Mesenchymal stem cell (in vitro differentiated cells and primary cell): ENCODE measurements at regions not wholly inside any gene's neighbourhood (a gene's known extent, or its start where the extent isn't known, plus 50 kb on each side); places are given as distances from the start of the nearest gene placed in this dataset.

Source experiments
- DNase-seq: peaks from one replicate; pipeline ENCODE4 v3.0.0-alpha.2; 2013
- H2AFZ ChIP-seq: one replicate; pipeline ENCODE4 v1.6.1; 2013; ENCODE audit warnings: low read depth, mild to moderate bottlenecking, control low read depth, inconsistent platforms, low read length, moderate library complexity
- H2AK5ac ChIP-seq: 2 replicates; pipeline ENCODE4 v1.6.1; 2013; ENCODE audit warnings: low read length, moderate library complexity, mild to moderate bottlenecking, inconsistent platforms; ENCODE audit not compliant: severe bottlenecking
- H2BK120ac ChIP-seq: one replicate; pipeline ENCODE4 v1.6.1; 2013; ENCODE audit warnings: low read depth, mild to moderate bottlenecking, inconsistent platforms, low read length, moderate library complexity
- H2BK12ac ChIP-seq, 2 experiments: one replicate each; pipeline ENCODE4 v1.6.1; 2013; ENCODE audit warnings: inconsistent platforms in 2 of 2, low read length in 2 of 2, mild to moderate bottlenecking in 2 of 2, moderate library complexity in 2 of 2, control low read depth in 1 of 2
- H2BK15ac ChIP-seq: one replicate; pipeline ENCODE4 v1.6.1; 2013; ENCODE audit warnings: mild to moderate bottlenecking, low read depth, inconsistent platforms; ENCODE audit not compliant: poor library complexity, severe bottlenecking
- H2BK5ac ChIP-seq: 2 replicates; pipeline ENCODE4 v1.6.1; 2013; ENCODE audit warnings: low read depth, mild to moderate bottlenecking, low read length, control low read depth, inconsistent platforms; ENCODE audit not compliant: poor library complexity, severe bottlenecking
- H3K14ac ChIP-seq, 2 experiments: one replicate each; pipeline ENCODE4 v1.6.1; 2013; ENCODE audit warnings: inconsistent platforms in 2 of 2, low read length in 2 of 2, control low read depth in 1 of 2, mild to moderate bottlenecking in 1 of 2, moderate library complexity in 1 of 2
- H3K18ac ChIP-seq, 2 experiments: one replicate each; pipeline ENCODE4 v1.6.1; 2013; ENCODE audit warnings: inconsistent platforms in 2 of 2, low read length in 2 of 2, control low read depth in 1 of 2, low read depth in 1 of 2, mild to moderate bottlenecking in 1 of 2
- H3K23ac ChIP-seq, 2 experiments: one replicate each; pipeline ENCODE4 v1.6.1; 2013; ENCODE audit warnings: inconsistent platforms in 2 of 2, low read length in 2 of 2, mild to moderate bottlenecking in 2 of 2, moderate library complexity in 2 of 2, control low read depth in 1 of 2
- H3K27ac ChIP-seq: 2 replicates; pipeline ENCODE4 v1.5.1; 2013; ENCODE audit warnings: mild to moderate bottlenecking, moderate library complexity, low read length, control low read depth, inconsistent platforms; ENCODE audit not compliant: poor library complexity, severe bottlenecking
- H3K27me3 ChIP-seq, 2 experiments: 2 replicates each; pipeline versions ENCODE4 v1.6.1 to v1.7.0; 2013; ENCODE audit warnings: low read length in 2 of 2, mild to moderate bottlenecking in 2 of 2, moderate library complexity in 2 of 2, control low read depth in 1 of 2, inconsistent platforms in 1 of 2; ENCODE audit not compliant: control insufficient read depth in 1 of 2, insufficient read depth in 1 of 2
- H3K36me3 ChIP-seq, 2 experiments: 2 replicates each; pipeline versions ENCODE4 v1.6.1 to v1.7.0; 2013; ENCODE audit warnings: low read length in 2 of 2, control low read depth in 1 of 2, inconsistent platforms in 1 of 2, low read depth in 1 of 2, mild to moderate bottlenecking in 1 of 2; ENCODE audit not compliant: insufficient read depth in 2 of 2, control insufficient read depth in 1 of 2
- H3K4ac ChIP-seq, 2 experiments: one replicate each; pipeline ENCODE4 v1.6.1; 2013; ENCODE audit warnings: inconsistent platforms in 2 of 2, low read length in 2 of 2, mild to moderate bottlenecking in 2 of 2, moderate library complexity in 2 of 2, control low read depth in 1 of 2, low read depth in 1 of 2
- H3K4me1 ChIP-seq: 2 replicates; pipeline ENCODE4 v1.6.1; 2013; ENCODE audit warnings: low read depth, low read length, control low read depth; ENCODE audit not compliant: control insufficient read depth, insufficient read depth
- H3K4me2 ChIP-seq: 2 replicates; pipeline ENCODE4 v1.6.1; 2013; ENCODE audit warnings: low read length, mild to moderate bottlenecking, inconsistent platforms; ENCODE audit not compliant: poor library complexity, severe bottlenecking
- H3K4me3 ChIP-seq, 2 experiments: 2 replicates each; pipeline versions ENCODE4 v1.5.1 to v1.7.0; 2013; ENCODE audit warnings: low read length in 2 of 2, mild to moderate bottlenecking in 2 of 2, control low read depth in 1 of 2, low read depth in 1 of 2; ENCODE audit not compliant: insufficient read depth in 1 of 2
- H3K79me1 ChIP-seq: replicated peaks from 2 replicates; pipeline ENCODE4 v1.6.1; 2013; ENCODE audit warnings: mild to moderate bottlenecking, control low read depth, low read length, inconsistent platforms; ENCODE audit not compliant: poor library complexity, severe bottlenecking
- H3K9ac ChIP-seq: 2 replicates; pipeline ENCODE4 v1.7.0; 2013; ENCODE audit warnings: mild to moderate bottlenecking, low read length, moderate library complexity
- H3K9me3 ChIP-seq: 2 replicates; pipeline ENCODE4 v1.7.0; 2013; ENCODE audit warnings: mild to moderate bottlenecking, low read length; ENCODE audit not compliant: control insufficient read depth
- H4K8ac ChIP-seq: one replicate; pipeline ENCODE4 v1.6.1; 2013; ENCODE audit warnings: inconsistent platforms, mild to moderate bottlenecking, low read length, moderate library complexity
- H4K91ac ChIP-seq: one replicate; pipeline ENCODE4 v1.6.1; 2013; ENCODE audit warnings: mild to moderate bottlenecking, low read length, inconsistent platforms
- WGBS: methylation state at CpG from one replicate; pipeline ENCODE4 v1.1.7; 2013; ENCODE audit warnings: mixed read lengths; 5-methylcytosine and 5-hydroxymethylcytosine counted together

DNA sequence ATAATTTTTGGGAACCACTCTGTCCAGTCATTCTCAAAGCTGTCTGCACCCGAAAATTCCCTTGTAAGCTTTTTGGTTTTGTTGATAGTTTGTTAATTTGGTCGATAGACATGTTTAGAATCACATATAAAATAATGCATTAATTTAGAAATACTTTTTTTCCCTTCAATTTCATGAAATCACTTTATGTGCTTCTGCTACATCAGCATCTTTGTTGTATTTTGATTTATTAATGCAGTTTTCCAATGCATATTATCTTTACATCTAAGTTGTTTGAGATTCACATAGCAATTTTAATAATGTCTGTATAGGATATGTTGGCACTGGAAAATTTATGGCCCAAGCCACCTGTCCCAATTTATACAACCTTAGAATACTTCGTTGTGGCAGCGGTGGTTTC, 60.6 kb upstream of the SV2C start:
- no peak overlapping the region for H3K18ac ChIP-seq
- H3K27me3 ChIP-seq = peaks cover 0 to 13% of the 10 kb centered on the region in 2 experiments
- no peaks in the 10 kb centered on the region for H3K36me3 ChIP-seq
- H2BK12ac ChIP-seq = no peak overlapping the region
- no peak overlapping the region for H3K14ac ChIP-seq
- WGBS = 40% methylated on average over 2 of the region's 4 CpGs
- no peak overlapping the region for H3K4me2 ChIP-seq
- no peak overlapping the region for H3K23ac ChIP-seq
- no peak overlapping the region for H4K8ac ChIP-seq
- no peaks in the 10 kb centered on the region for H3K79me1 ChIP-seq
- no peak overlapping the region for H3K4ac ChIP-seq
- no peak overlapping the region for H3K4me3 ChIP-seq
- no peak overlapping the region for H4K91ac ChIP-seq
- no peak overlapping the region for H2BK120ac ChIP-seq
- H3K9me3 ChIP-seq = no peaks in the 10 kb centered on the region
- H3K9ac ChIP-seq = no peak overlapping the region
- no peak overlapping the region for H2BK15ac ChIP-seq
- no peak overlapping the region for H2AFZ ChIP-seq
- H3K4me1 ChIP-seq = no peaks in the 10 kb centered on the region
- H2BK5ac ChIP-seq = no peak overlapping the region
- no peak overlapping the region for H2AK5ac ChIP-seq
- no peak for DNase-seq
- no peak overlapping the region for H3K27ac ChIP-seq

GRCh38 chr5:76021936-76022584, 61.1 kb upstream of the SV2C start:
- H2BK5ac ChIP-seq = no peak overlapping the region
- H3K4me3 ChIP-seq = no peak overlapping the region
- H4K8ac ChIP-seq = no peak overlapping the region
- H2BK120ac ChIP-seq = no peak overlapping the region
- no peak overlapping the region for H3K27ac ChIP-seq
- H3K4me1 ChIP-seq = no peaks in the 10 kb centered on the region
- H3K36me3 ChIP-seq = no peaks in the 10 kb centered on the region
- peaks cover 0 to 13% of the 10 kb centered on the region in 2 experiments for H3K27me3 ChIP-seq
- no peaks in the 10 kb centered on the region for H3K79me1 ChIP-seq
- H2BK15ac ChIP-seq = no peak overlapping the region
- no peak overlapping the region for H4K91ac ChIP-seq
- H3K23ac ChIP-seq = no peak overlapping the region
- H3K4me2 ChIP-seq = no peak overlapping the region
- H3K14ac ChIP-seq = no peak overlapping the region
- H2BK12ac ChIP-seq = no peak overlapping the region
- no peak overlapping the region for H2AK5ac ChIP-seq
- H2AFZ ChIP-seq = no peak overlapping the region
- DNase-seq = no peak
- no peak overlapping the region for H3K4ac ChIP-seq
- H3K18ac ChIP-seq = no peak overlapping the region
- no peaks in the 10 kb centered on the region for H3K9me3 ChIP-seq
- WGBS = 53% methylated on average over 3 of the region's 3 CpGs
- no peak overlapping the region for H3K9ac ChIP-seq

- Histone ChIP-seq H2AFZ (no peak overlapping the region), H2AK5ac (no peak overlapping the region), H3K27me3 (peaks cover 0 to 3% of the 10 kb centered on the region in 2 experiments), H3K4me2 (no peak overlapping the region), H3K9ac (no peak overlapping the region), H3K18ac (no peak overlapping the region), H3K36me3 (no peaks in the 10 kb centered on the region), H2BK5ac (no peak overlapping the region), H2BK15ac (no peak overlapping the region), H4K8ac (no peak overlapping the region), H3K4me3 (no peak overlapping the region), H3K9me3 (no peaks in the 10 kb centered on the region), H2BK12ac (no peak overlapping the region), H3K4me1 (no peaks in the 10 kb centered on the region), H3K79me1 (no peaks in the 10 kb centered on the region), H3K23ac (no peak overlapping the region), H3K14ac (no peak overlapping the region), H4K91ac (no peak overlapping the region), H2BK120ac (no peak overlapping the region), H3K4ac (no peak overlapping the region), H3K27ac (no peak overlapping the region)
- DNase-seq = no peak
- WGBS = 83% methylated on average over 1 of the region's 1 CpG
Observed at GRCh38 chr5:76016258-76016657, 66.9 kb upstream of the SV2C start.

DNA sequence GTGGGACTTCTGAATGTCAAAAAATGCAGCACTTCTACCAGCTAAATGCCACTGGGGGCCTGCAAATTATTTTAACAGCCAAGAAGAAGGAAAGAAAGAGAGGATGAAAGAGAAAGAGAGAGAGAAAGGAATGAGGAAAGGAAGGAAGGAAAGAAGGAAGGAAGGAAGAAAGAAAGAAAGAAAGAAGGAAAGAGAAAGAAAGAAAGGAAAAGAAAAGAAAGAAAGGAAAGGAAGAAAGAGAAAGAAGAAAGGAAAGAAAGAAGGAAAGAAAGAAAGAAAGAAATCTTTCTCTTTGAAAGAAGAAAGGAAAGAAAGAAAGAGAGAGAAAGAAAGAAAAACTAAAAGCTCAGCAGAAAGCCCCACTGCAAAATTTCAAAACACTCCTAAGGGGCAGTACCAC, 69.2 kb upstream of the SV2C start:
- Histone ChIP-seq H2BK15ac (no peak overlapping the region), H3K23ac (no peak overlapping the region), H4K91ac (no peak overlapping the region), H2AFZ (no peak overlapping the region), H4K8ac (no peak overlapping the region), H3K14ac (no peak overlapping the region), H3K4me2 (no peak overlapping the region), H3K9ac (no peak overlapping the region), H2BK12ac (no peak overlapping the region), H3K79me1 (no peaks in the 10 kb centered on the region), H2BK5ac (no peak overlapping the region), H3K9me3 (no peaks in the 10 kb centered on the region), H3K4me3 (no peak overlapping the region), H3K27ac (no peak overlapping the region), H3K36me3 (no peaks in the 10 kb centered on the region), H2BK120ac (no peak overlapping the region), H2AK5ac (no peak overlapping the region), H3K4me1 (no peaks in the 10 kb centered on the region), H3K18ac (no peak overlapping the region), H3K27me3 (peaks cover 0 to 3% of the 10 kb centered on the region in 2 experiments), H3K4ac (no peak overlapping the region)
- DNase-seq = no peak
